Psoas muscle (tissue), 7 donors: ENCODE measurements at regions not wholly inside any gene's neighbourhood (a gene's known extent, or its start where the extent isn't known, plus 50 kb on each side); places are given as distances from the start of the nearest gene placed in this dataset.

Experiments used
- ATAC-seq, 4 donors: fragments of 200-7000 bp; cut with Tn5 transposase; one replicate each; pipeline ENCODE4 v1.9.1; 2020; ENCODE audit warnings: moderate library complexity in 3 of 4, mild to moderate bottlenecking in 2 of 4
- DNase-seq, 2 donors: peaks; one replicate each; pipeline ENCODE4 v3.0.0-alpha.2; 2020
- H3K27ac ChIP-seq: fragments of 200-600 bp; one replicate; pipeline ENCODE4 v1.8.0; 2022
- H3K27me3 ChIP-seq, 3 donors: fragments of 200-600 bp in 1 of 3; one replicate each; pipeline versions ENCODE4 v1.6.1 to v1.8.0; 2013 to 2022; ENCODE audit warnings: low read length in 2 of 3, mild to moderate bottlenecking in 2 of 3, moderate library complexity in 1 of 3; ENCODE audit not compliant: insufficient read depth in 3 of 3
- H3K36me3 ChIP-seq, 2 donors: fragments of 200-600 bp in 1 of 2; one replicate each; pipeline versions ENCODE4 v1.6.1 to v1.8.0; 2013 to 2022; ENCODE audit warnings: low read depth in 1 of 2, mild to moderate bottlenecking in 1 of 2, moderate library complexity in 1 of 2; ENCODE audit not compliant: insufficient read depth in 1 of 2
- H3K4me1 ChIP-seq: fragments of 200-600 bp; one replicate; pipeline ENCODE4 v1.8.0; 2022
- H3K4me3 ChIP-seq: fragments of 200-600 bp; one replicate; pipeline ENCODE4 v1.8.0; 2022; ENCODE audit warnings: mild to moderate bottlenecking
- H3K9me3 ChIP-seq: fragments of 200-600 bp; one replicate; pipeline ENCODE4 v1.8.0; 2022
- WGBS, 3 donors: extraction: QIAGEN DNeasy Blood & Tissue Kit; methylation state at CpG; one replicate each; pipeline versions ENCODE4 v1.1.6 to v1.1.7; 2013; 5-methylcytosine and 5-hydroxymethylcytosine counted together
- intact Hi-C, 2 donors: fragments of 100-400 bp; cut with DNase I; formaldehyde crosslinking; loops; one replicate each; pipeline versions ENCODE4 v1.11.0 to v1.14.2; 2022
- TF ChIP-seq, protein P1 (sequence below): fragments of 200-600 bp; IDR thresholded peaks from one replicate; pipeline ENCODE4 v1.8.0; 2022; ENCODE audit warnings: antibody characterized with exemption
- donor health status: healthy with polysubstance abuse.
- donor health status: DM: no; HTN: no; CAD: no; lungs with moderate emphysema.
- donor health status: Bipolar disorder and iron deficiency.
- donor health status: healthy.
- donor health status: DM: yes; HTN: yes; CAD: no.
- donor health status: DM: no; HTN: no; CAD: no.
- donor health status: DM: yes; HTN: yes; CAD: no.

DNA sequence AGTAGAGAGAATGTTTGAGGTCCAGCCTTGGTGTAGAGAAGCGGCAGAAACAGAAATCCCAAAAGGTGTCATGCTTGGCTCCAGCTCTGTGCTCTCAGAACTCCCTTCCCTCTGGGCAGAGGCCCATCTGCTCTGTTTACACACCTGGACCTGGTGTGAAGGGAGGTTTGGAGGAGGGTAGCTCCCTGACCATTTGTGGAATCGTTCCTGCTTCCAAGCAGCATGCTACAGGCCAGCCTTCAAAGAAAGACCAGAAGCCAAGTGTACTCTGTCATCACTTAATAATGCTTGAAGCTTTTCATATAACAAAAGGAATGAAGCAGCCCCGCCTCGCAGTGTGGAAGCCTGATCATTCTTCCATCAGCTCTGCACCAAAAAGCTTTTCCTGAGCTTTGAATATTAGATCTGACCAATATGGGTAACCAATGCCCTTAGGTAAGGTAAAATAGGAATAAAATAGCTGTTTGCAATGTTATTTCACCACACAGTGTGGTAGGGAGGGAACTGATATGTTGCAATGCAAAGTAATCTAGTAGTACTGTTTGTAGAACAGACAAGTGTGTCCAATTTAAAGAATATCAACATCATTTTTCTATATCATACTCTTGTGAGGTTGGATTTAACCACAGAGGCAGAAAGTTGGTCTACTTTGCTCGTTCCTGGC, 63.3 kb downstream of the ZIC5 start:
- peaks cover 0 to 75% (median 17%) of the 10 kb centered on the region in 3 donors for H3K27me3 ChIP-seq
- intact Hi-C loops = loop anchor here in 1 of 2 donors (5.0 kb wide), 1 partner anchor 604 kb away; no protein-coding TSS in a partner anchor
- ATAC-seq = no peak
- no peaks in the 10 kb centered on the region for H3K36me3 ChIP-seq
- TF ChIP-seq, protein P1, sequence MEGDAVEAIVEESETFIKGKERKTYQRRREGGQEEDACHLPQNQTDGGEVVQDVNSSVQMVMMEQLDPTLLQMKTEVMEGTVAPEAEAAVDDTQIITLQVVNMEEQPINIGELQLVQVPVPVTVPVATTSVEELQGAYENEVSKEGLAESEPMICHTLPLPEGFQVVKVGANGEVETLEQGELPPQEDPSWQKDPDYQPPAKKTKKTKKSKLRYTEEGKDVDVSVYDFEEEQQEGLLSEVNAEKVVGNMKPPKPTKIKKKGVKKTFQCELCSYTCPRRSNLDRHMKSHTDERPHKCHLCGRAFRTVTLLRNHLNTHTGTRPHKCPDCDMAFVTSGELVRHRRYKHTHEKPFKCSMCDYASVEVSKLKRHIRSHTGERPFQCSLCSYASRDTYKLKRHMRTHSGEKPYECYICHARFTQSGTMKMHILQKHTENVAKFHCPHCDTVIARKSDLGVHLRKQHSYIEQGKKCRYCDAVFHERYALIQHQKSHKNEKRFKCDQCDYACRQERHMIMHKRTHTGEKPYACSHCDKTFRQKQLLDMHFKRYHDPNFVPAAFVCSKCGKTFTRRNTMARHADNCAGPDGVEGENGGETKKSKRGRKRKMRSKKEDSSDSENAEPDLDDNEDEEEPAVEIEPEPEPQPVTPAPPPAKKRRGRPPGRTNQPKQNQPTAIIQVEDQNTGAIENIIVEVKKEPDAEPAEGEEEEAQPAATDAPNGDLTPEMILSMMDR = no peak
- H3K27ac ChIP-seq = no peak overlapping the region
- no peaks in the 10 kb centered on the region for H3K4me1 ChIP-seq
- no peaks in the 10 kb centered on the region for H3K9me3 ChIP-seq
- no peak overlapping the region for H3K4me3 ChIP-seq
- DNase-seq = no peak
- 45 to 48% (median 45%) methylated on average over 5 of the region's 5 CpGs for WGBS, 3 donors

DNA sequence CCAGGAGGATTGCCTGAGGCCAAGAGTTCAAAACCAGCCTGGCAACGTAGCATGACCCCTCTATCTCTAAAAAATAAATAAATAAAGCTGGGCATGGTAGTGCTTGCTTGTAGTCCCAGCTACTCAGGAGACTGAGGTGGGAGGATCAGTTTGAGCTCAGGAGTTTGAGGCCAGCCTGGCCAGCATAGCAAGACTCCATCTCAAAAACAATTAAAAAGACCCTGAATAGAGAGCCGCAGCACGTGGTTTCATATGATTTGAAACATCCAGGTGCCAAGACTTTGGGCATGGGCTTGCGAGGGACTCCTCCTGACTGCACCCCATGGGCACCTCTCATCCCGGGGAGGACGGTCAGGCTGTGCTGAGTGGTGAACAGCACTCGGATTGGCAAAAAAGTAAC, 63.9 kb downstream of the ZIC5 start:
- no peak for DNase-seq
- peaks cover 0 to 68% (median 19%) of the 10 kb centered on the region in 3 donors for H3K27me3 ChIP-seq

DNA sequence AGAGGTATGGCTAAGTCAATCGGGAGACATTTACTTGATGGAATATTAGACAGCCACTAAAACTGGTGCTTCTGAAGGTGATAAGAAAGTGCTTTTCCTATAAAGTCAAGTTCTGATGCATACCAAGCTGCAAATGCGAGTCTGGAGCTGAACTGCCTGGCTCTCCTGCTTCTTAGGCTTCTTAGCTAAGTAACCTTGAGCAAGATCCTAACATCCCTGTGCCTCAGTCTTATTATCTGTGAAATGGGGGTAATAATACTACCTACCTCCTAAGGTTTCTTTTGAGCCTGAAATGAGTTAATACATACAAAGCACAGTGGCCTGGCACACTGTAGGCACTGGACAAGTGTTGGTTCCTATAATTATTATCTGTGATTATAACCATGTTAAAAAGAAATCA, 64.5 kb downstream of the ZIC5 start:
- no peak overlapping the region for H3K27ac ChIP-seq
- no peak overlapping the region for H3K4me3 ChIP-seq
- no peaks in the 10 kb centered on the region for H3K36me3 ChIP-seq
- 77 to 85% (median 84%) methylated on average over 2 of the region's 2 CpGs for WGBS, 3 donors
- no peak for ATAC-seq
- H3K27me3 ChIP-seq = peaks cover 0 to 62% (median 19%) of the 10 kb centered on the region in 3 donors
- no peak for DNase-seq
- intact Hi-C loops = loop anchor here in 1 of 2 donors (5.0 kb wide), 1 partner anchor 605 kb away; no protein-coding TSS in a partner anchor
- no peaks in the 10 kb centered on the region for H3K4me1 ChIP-seq
- no peaks in the 10 kb centered on the region for H3K9me3 ChIP-seq
- TF ChIP-seq, protein P1 = no peak

More for the DNA sequence above, 63.9 kb downstream of the ZIC5 start:
- Histone ChIP-seq H3K4me1 (no peaks in the 10 kb centered on the region), H3K36me3 (no peaks in the 10 kb centered on the region), H3K27ac (no peak overlapping the region), H3K4me3 (no peak overlapping the region), H3K9me3 (no peaks in the 10 kb centered on the region)
- 81 to 85% (median 84%) methylated on average over 7 of the region's 7 CpGs for WGBS, 3 donors
- ATAC-seq = no peak
- TF ChIP-seq, protein P1 = no peak
- intact Hi-C loops = loop anchor here in 1 of 2 donors (5.0 kb wide), 1 partner anchor 605 kb away; no protein-coding TSS in a partner anchor

DNA sequence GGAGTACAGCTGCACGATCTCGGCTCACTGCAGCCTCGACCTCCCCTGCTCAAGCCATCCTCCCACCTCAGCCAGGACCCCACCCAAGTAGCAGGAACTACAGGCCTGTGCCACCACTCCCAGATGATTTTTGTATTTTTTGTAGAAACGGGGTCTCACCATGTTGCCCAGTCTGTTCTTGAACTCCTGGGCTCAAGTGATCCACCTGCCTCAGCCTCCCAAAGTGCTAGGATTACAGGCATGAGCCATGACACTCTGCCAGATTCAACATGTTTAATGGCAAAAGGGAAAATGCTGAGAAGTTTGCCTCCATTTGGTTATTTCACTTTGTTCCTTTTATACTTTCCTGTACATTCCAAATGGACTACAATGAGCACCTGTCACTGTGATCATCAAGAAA, 65.8 kb downstream of the ZIC5 start:
- no peak for DNase-seq
- no peaks in the 10 kb centered on the region for H3K4me1 ChIP-seq
- no peak for ATAC-seq
- H3K4me3 ChIP-seq = no peak overlapping the region
- intact Hi-C loops = loop anchor here in 1 of 2 donors (5.0 kb wide), 1 partner anchor 606 kb away; no protein-coding TSS in a partner anchor
- H3K27me3 ChIP-seq = peaks cover 0 to 59% (median 10%) of the 10 kb centered on the region in 3 donors
- WGBS, 3 donors = 62 to 69% (median 68%) methylated on average over 4 of the region's 4 CpGs
- H3K27ac ChIP-seq = no peak overlapping the region
- TF ChIP-seq, protein P1 = no peak
- no peaks in the 10 kb centered on the region for H3K9me3 ChIP-seq
- no peaks in the 10 kb centered on the region for H3K36me3 ChIP-seq
